Progenitor cell of endocrine pancreas (in vitro differentiated cells): ENCODE measurements at regions not wholly inside any gene's neighbourhood (a gene's known extent, or its start where the extent isn't known, plus 50 kb on each side); places are given as distances from the start of the nearest gene placed in this dataset.
"Not testable (repeated sequence)": the region's sequence is repeated elsewhere in the genome, so short reads cannot be mapped to it uniquely, and the experiment has no call there.

Experiments
- DNase-seq: peaks from one replicate; pipeline ENCODE4 v3.0.0; 2021; ENCODE audit warnings: low spot score; ENCODE audit not compliant: unreplicated experiment
- H3K27ac Mint-ChIP-seq: 2 replicates; pipeline ENCODE4 v1.8.0; 2021; ENCODE audit warnings: mild to moderate bottlenecking, moderate library complexity, mixed read lengths
- H3K27me3 Mint-ChIP-seq: 2 replicates; pipeline ENCODE4 v1.8.0; 2021; ENCODE audit warnings: mixed read lengths
- H3K36me3 Mint-ChIP-seq: 2 replicates; pipeline ENCODE4 v1.8.0; 2022; ENCODE audit warnings: mixed read lengths; ENCODE audit not compliant: insufficient read depth
- H3K4me1 Mint-ChIP-seq: 2 replicates; pipeline ENCODE4 v1.8.0; 2021; ENCODE audit warnings: low read depth, mixed read lengths
- H3K4me3 Mint-ChIP-seq: 2 replicates; pipeline ENCODE4 v1.8.0; 2021; ENCODE audit warnings: low read depth, mild to moderate bottlenecking, moderate library complexity, mixed read lengths
- H3K9me3 Mint-ChIP-seq: 2 replicates; pipeline ENCODE4 v1.8.0; 2021; ENCODE audit warnings: low read depth, mixed read lengths
- CTCF ChIP-seq: fragments of 200-600 bp; sonication (generic); IDR thresholded peaks from one replicate; pipeline ENCODE4 v1.5.0; 2021; ENCODE audit warnings: antibody characterized with exemption, mild to moderate bottlenecking; ENCODE audit not compliant: unreplicated experiment

- no peak overlapping the region for H3K27ac Mint-ChIP-seq
- no peak for TF ChIP-seq CTCF
- no peaks in the 10 kb centered on the region for H3K36me3 Mint-ChIP-seq
- no peaks in the 10 kb centered on the region for H3K27me3 Mint-ChIP-seq
- no peaks in the 10 kb centered on the region for H3K9me3 Mint-ChIP-seq
- no peak overlapping the region for H3K4me3 Mint-ChIP-seq
- no peaks in the 10 kb centered on the region for H3K4me1 Mint-ChIP-seq
- DNase-seq = no peak
Measured at GRCh38 chr1:121452484-121452883, 267.7 kb downstream of the SRGAP2C start.

GRCh38 chr1:121458291-121459048, 273.7 kb downstream of the SRGAP2C start:
- no peaks in the 10 kb centered on the region for H3K4me1 Mint-ChIP-seq
- H3K4me3 Mint-ChIP-seq = no peak overlapping the region
- DNase-seq = no peak
- no peaks in the 10 kb centered on the region for H3K36me3 Mint-ChIP-seq
- H3K27me3 Mint-ChIP-seq = no peaks in the 10 kb centered on the region
- no peaks in the 10 kb centered on the region for H3K9me3 Mint-ChIP-seq
- no peak for TF ChIP-seq CTCF
- H3K27ac Mint-ChIP-seq = no peak overlapping the region

- Mint-ChIP-seq H3K27ac (no peak overlapping the region), H3K36me3 (no peaks in the 10 kb centered on the region), H3K4me1 (no peaks in the 10 kb centered on the region), H3K27me3 (no peaks in the 10 kb centered on the region), H3K9me3 (no peaks in the 10 kb centered on the region), H3K4me3 (no peak overlapping the region)
- no peak for TF ChIP-seq CTCF
- no peak for DNase-seq
Measured at GRCh38 chr1:121459235-121459634, 274.5 kb downstream of the SRGAP2C start.

GRCh38 chr1:121469395-121469794, 284.6 kb downstream of the SRGAP2C start:
- H3K27me3 Mint-ChIP-seq = not testable (repeated sequence)

GRCh38 chr1:121470401-121470800, 285.6 kb downstream of the SRGAP2C start:
- not testable (repeated sequence) for H3K4me1 Mint-ChIP-seq, H3K36me3 Mint-ChIP-seq, H3K27me3 Mint-ChIP-seq, H3K4me3 Mint-ChIP-seq, H3K27ac Mint-ChIP-seq, H3K9me3 Mint-ChIP-seq, DNase-seq

More at GRCh38 chr1:121469395-121469794, 284.6 kb downstream of the SRGAP2C start:
- not testable (repeated sequence) for H3K9me3 Mint-ChIP-seq, H3K27ac Mint-ChIP-seq, H3K4me1 Mint-ChIP-seq, H3K4me3 Mint-ChIP-seq, DNase-seq, H3K36me3 Mint-ChIP-seq

- H3K4me1 Mint-ChIP-seq = no peaks in the 10 kb centered on the region
- TF ChIP-seq CTCF = no peak
- H3K27me3 Mint-ChIP-seq = no peaks in the 10 kb centered on the region
- H3K36me3 Mint-ChIP-seq = peaks cover 1% of the 10 kb centered on the region
- H3K27ac Mint-ChIP-seq = no peak overlapping the region
- H3K4me3 Mint-ChIP-seq = no peak overlapping the region
- DNase-seq = no peak
- peaks cover 11% of the 10 kb centered on the region for H3K9me3 Mint-ChIP-seq
Measured at GRCh38 chr1:121471523-121471922, 286.7 kb downstream of the SRGAP2C start.
